HPDE6-E6E7 (cell line): ENCODE measurements at regions not wholly inside any gene's neighbourhood (a gene's known extent, or its start where the extent isn't known, plus 50 kb on each side); places are given as distances from the start of the nearest gene placed in this dataset.

Experiments used
- DNase-seq: peaks from one replicate; pipeline ENCODE4 v3.0.0; 2011; ENCODE audit warnings: missing footprints; ENCODE audit errors: extremely low spot score

DNA sequence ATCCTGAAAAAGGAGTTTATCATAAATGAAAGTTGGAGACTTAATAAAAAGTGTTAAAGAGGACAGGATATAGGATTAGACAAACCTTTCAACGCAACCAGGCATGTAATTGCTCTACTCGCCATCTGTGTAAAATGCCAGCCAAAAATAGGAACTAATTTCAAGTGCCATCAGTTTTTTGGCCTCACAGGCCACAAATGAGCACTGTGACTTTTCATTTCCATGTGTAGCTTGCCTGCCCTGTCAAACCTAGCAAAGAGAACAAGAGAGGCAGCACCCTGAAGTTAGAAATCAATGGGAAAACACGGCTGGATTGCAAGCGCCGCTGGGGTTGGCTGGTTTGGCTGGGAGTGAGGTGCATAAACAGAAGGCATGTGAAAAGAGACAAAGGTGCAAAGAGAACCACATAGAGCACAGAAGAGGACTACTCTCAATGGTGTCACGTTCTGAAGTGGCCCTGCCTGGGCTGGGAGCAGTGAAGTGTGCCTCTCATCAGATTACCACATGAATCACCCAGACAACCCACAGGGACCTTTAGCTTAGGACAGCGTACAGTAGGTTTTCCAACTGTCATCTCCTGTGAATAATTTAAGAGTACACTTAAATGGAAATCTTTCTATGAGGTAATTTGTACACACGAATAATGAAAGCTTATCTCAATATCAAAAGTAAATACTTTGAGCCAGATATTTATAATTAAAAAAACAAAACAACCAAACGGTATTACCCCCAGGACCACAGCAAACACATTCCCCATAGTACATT, 78.0 kb upstream of the NHSL1 start:
- DNase-seq, result no peak

DNA sequence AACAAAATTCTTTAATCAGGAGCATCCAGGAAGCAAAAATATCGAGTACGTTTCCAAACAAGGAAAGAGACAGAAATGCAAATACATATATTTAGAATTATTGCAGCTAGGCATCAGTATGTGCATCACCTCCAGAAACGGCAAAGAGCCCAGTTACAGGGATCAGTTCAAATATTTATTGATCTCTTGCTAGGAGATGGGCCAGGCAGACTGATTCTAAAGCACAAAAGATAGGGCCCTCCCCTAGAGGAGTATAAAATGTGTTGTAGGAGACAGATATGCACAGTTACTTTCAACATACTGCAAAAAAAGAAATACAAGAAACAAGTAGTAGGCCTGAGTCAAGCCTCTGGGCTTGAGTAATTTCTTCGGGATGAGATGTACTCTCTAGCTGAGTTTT, 80.7 kb upstream of the NHSL1 start:
- no peak for DNase-seq

DNA sequence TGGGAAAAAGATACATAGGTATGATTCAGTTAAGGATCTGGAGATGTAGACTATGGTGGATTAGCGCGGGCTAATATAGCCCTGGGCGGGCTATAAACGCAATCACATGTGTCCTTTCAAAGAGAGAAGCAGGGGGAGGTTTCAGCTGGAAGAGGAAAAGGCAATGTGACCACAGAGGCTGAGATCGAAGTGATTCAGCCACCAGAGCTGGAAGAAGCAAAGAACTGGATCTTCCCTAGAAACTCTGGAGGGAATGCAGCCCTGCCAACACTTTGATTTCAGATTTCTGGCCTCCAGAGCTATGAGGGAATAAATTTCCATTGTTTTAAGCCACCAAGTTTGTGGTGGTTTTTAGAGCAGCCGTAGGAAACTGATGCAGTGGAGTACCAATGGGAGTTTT, 81.5 kb upstream of the NHSL1 start:
- no peak for DNase-seq

DNA sequence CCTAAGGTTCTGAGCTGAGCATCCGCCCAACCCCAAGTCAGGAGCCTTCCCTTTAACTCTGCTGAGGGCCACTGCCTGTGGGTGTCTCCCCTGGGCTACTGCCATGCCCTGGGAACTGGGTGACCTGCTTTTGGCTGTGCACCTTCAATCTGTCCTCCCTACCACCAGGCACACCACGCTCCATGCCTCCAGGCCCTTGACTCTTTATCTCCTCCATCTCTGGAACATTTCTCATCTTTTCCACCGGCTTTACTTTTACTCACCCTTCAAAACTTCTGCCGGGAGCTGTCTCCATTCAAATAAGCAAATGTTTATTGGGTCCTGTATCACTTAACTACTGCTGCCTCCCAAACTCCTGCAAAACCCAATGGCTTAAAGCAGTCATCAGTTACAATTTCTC, 83.3 kb upstream of the NHSL1 start:
- DNase-seq, result no peak

- DNase-seq, result no peak
Measured at GRCh38 chr6:138586638-138587037, 87.3 kb upstream of the NHSL1 start.

DNA sequence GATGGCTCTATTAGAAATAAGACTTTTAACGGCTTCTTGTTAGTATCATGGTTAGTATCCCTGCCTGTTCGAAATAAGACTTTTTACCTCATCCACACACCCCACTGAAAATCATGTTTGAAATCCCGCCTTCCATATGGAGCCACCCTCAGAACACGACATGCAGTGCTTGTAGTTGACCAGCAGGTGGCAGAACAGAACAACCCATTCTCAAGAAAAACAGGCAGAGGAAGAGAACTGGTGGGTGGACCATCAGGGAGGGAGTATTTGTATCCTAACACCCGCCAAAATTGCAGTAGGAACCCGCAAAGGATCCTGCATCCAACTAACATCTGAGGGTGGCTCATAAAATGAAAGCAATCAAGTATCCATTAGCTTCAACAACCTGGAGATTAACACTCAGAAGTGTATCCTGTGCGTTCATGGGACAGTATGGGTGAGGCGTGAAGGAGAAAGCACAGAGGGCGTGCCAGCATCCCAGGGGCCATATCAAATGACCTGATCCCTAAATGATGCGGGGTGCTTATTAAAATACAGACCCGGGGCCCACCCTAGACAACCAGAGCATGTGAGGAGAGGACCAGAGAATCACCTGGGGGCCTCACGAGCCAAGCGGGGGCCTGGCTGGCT, 89.6 kb upstream of the NHSL1 start:
- peak; percentile 66 for DNase-seq

DNA sequence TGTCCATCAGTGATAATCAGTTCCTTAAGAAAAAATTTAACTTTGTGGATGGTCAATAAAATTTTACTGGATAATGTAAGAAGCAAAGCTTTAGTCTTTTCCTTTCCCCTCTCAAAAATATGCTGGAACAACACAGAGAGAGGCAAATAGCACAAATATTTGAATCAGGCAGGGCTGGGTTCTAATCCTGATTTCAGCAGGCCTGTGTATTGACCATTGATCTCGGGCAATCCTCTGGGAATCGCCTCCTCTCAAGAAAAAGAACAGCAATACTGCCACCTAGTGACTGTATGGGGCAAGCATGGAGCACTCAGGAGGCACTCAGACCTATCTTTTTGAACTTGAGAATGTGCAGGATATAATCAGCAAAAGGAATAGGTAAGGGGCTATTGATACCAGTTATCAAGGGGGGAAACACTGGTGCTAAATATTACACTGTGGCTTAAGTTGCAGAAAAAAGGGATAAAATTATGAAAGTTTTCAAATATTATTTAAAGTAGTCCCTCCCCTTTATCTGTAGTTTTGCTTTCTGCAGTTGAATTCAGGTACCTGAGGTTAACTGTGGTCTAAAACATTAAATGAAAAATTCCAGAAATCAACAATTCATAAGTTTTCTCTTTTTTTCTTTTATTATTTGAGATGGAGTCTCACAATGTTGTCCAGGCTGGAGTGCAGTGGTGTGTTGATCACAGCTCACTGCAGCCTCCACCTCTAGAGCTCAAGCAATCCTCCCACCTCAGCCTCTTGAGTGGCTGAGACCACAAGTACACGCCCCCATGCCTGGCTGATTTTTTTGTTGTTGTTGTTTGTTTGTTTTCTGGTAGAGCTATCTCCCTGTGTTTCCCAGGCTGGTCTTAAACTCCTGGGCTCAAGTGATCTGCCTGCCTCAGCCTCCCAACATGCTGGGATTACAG, 91.8 kb upstream of the NHSL1 start:
- DNase-seq, result peak; percentile 53

DNA sequence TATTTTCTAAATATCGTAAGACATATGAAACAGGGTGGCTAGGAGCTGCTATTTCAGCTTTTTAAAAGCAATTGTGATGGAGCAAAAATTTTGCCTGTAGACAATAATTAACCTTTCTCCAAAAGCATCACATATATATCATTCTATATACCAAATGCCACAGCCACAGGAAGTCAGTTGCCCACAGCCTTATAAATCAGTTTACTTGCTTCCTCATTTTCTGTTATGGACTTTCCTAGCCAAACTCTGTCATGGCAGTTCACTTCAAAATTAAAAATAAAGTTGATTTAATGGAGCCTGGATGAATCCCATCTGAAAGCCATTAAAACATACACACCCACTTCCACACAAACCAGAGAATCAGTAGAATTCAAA, 93.4 kb upstream of the NHSL1 start:
- DNase-seq, result no peak

DNA sequence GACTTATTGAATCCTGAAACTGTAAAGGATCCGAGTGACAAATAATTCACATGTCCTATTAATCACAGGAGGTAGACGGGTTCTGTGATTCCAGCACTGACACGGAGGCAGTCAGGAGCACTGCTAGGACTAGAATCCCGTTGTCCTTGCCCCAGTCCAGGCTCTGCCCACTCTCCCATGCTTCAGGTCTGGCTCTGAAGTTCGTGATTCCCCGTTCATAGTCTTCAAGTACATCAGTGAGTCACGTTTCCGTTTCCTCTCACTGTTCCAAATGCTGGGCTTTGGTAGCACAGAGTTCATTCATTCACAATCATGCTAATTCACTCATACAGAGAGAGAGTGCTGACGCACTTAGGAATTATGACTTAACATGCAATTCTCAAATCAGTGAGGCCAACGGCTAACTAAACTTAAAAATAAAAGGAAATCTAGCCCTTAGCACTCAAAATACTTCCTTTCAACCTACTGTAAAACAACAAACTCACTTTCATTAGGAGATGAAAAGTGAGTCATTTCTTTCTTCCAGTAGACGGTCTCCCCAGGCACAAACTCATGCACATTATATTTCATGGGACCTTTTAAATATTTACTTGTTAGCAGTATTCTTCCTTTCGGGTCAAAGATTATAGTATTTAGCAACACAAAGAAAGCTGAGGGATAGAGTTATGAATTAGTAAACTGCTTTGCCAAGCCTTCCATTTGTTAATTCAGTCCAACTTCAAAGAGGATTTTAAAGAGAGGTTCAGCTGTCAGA, 94.0 kb upstream of the NHSL1 start:
- peak; percentile 80 for DNase-seq

- no peak for DNase-seq
Measured at GRCh38 chr6:138593909-138594757, 94.8 kb upstream of the NHSL1 start.

DNA sequence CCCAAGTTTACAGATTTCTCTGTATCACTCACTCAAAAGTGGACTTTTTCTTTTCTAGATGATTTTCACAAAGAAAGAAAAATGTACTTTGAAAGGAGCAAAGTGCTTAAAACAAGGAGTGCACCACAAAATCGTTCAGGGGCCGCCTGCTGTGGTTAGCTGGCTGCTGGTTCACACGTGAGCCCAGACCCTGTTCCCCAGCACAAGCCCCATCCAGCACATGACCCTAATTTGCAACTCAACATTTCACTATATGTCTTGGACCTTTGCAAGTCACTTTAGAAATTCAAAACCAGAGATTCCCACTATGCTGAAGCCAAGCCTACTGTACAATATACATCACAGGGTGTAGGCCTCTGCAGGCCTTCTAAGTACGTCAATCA, 95.5 kb upstream of the NHSL1 start:
- DNase-seq, result no peak

DNA sequence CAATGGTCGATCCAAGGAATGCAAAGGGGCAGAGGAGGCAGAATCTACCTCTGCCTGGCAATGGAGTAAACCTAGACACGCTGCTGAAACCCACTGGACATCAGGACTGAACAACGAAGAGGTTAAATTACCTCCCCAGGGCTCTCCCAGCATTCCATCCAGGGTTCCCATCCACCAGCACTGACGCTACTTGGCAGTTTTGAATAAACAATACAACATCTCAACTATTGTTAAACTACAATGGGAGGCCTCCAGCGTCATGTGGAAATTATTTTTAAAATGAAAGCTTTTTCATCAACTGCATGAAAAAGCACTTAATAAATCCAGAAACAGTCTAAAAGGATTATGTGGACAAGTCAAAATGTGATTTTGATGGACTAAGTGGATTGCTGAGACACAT, 96.8 kb upstream of the NHSL1 start:
- no peak for DNase-seq

DNA sequence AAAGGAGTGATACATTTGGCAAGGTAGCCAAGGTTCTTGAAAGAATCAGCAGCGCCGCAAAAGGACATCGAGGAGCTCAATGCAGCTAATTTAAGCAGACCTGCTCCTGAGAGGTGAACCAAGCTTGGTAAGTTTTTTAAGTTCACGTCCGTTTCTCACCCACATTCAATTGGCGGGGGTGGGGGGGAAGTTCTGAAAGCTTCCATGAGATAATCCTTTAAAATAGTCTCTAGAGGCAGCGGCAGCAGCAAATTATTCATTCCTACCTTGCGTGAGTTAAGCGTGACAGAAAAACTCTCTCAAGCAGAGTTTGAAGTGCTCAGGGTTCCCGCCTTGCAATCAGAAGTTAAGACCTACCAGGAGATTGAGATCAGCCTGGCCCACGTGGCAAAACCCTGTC, 97.3 kb upstream of the NHSL1 start:
- DNase-seq, result no peak

DNA sequence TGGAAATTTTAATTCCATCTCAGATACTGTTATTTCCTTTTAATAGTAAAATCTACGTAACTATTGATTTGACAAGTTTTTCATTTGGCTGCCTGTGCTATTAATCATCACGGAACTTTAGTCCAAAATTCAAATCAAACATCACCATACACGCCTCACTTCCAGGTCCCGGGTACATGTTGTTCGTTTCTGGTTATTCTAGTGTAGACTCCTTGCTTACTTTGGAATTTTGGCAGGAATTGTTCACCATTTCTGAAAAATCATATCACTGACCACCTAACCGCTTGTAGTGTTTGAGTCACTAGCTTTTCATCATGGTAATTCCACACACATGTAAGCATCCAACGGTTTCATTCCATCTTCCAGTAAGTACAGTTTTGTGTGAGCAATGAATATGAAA, 98.0 kb upstream of the NHSL1 start:
- no peak for DNase-seq

DNA sequence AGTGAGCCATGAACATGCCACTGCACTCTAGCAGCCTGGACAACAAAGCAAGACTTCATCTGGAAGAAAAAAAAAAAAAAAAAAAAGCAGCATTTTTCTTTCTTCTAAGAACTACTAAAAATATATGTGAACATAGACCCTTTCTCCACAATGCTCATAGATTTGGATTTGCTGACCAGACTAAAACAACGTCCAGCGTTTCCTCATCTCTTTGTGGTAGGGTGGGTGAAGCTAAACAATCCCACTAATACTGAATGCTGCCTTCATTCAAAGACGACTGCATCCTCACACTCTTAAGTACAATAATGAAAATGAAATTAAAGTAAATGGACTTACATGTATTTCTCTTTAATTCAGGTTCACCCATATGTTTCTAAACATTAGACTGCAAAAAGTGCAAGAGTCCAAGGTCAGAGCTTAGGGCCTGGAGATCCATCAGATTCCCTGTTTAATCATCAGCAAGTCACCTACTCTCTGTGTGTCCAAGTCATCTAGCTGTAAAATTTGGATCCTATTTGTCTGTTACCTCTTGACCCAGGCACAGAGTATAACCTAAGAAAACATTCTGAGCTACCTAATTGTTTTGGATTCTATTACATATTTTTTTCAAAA, 99.4 kb upstream of the NHSL1 start:
- no peak for DNase-seq

- no peak for DNase-seq
Measured at GRCh38 chr6:138600261-138600660, 101.0 kb upstream of the NHSL1 start.

DNA sequence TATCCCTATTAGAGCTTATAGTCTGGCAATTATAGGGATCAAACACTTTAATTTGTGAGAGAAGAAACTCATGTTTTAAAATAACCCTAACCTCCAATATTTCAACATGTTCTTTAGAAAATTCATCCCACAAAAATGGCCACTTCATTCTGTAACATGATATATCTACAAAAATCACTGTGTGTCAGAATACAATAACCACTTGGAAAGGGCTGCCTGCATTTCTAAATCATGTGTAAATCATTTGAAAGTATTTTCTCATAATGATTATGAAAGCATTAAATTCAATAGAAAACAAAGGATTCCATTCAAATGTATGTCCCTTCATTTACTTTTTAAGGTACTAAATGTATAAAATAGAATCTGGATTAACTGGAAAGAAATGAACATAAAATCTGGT, 101.4 kb upstream of the NHSL1 start:
- DNase-seq, result no peak

GRCh38 chr6:138601128-138601527, 101.8 kb upstream of the NHSL1 start:
- no peak for DNase-seq

DNA sequence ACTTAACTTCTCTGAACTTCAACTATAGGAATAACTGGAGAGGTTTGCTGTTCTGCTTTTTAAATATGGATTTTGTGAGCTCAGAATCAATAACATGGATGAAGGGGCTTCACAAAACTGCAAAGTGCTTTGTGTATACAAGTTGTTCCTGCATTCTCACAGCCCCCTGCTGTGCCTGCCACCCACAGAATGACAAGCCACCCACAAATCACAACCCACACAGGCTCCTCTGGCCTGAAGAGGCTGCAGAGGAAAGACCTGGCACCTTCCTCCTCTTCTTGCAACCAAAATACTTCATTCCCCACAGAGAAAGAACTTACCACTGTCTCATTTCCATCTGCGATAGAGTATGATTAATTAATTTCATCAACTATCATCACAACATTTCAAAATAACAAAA, 106.7 kb upstream of the NHSL1 start:
- no peak for DNase-seq
